NCI-H1105 (cell line): ENCODE measurements at regions not wholly inside any gene's neighbourhood (a gene's known extent, or its start where the extent isn't known, plus 50 kb on each side); places are given as distances from the start of the nearest gene placed in this dataset.

ENCODE experiments used
- DNase-seq: peaks from one replicate; lab custom pipeline; 2025; lab: John Stamatoyannopoulos, UW

DNA sequence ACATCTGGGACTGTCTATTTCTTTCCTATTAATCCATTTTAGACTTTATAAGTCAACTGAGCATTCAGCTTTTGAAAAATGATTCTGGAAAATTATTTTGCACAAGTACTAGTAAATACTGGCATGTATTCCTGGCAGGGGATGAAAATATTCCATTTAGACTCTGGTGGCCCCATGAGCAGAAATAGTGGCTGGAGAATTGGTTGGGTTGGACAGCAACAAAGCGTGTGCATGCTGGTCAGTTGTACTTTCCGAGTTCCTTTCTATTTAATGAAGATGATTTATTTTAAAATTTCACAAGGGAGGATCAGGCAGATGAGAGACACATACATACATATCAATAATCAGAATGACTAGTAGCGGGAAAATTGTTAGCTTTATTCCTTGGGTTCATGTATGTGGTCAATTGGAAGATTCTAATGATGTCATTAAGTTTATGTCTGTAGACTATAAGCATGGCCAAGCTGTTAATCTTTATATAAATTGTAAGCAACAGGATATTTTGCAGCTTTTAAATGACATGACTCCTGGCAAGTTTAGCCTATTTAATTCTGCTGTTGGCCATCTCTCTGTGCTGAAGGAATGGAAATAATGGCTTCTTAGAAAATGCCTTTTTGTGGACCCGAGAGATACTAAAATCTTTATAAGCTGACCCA, 541.6 kb downstream of the SLC4A3 start:
- DNase-seq: no peak

DNA sequence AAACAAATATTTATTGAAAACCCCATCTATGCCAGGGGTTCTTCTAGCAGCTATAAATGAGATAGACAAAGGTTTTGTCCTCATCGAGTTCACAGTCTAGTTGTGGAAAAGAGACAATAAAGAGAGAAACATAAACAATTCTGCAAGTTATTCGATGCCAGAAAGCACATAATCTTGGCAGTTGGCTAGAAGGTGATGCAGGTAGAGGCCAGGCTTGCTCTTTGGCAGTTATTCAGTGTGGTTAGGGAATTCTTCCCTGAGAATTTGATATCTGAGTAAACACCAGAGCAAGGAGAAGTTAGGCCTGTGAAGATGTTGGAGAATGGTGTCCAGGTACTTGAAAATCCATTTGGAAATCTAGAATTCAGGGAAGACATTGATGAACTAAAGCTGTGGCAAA, 547.4 kb downstream of the SLC4A3 start:
- DNase-seq: no peak

GRCh38 chr2:220175967-220176366, 548.5 kb downstream of the SLC4A3 start:
- no peak for DNase-seq

DNA sequence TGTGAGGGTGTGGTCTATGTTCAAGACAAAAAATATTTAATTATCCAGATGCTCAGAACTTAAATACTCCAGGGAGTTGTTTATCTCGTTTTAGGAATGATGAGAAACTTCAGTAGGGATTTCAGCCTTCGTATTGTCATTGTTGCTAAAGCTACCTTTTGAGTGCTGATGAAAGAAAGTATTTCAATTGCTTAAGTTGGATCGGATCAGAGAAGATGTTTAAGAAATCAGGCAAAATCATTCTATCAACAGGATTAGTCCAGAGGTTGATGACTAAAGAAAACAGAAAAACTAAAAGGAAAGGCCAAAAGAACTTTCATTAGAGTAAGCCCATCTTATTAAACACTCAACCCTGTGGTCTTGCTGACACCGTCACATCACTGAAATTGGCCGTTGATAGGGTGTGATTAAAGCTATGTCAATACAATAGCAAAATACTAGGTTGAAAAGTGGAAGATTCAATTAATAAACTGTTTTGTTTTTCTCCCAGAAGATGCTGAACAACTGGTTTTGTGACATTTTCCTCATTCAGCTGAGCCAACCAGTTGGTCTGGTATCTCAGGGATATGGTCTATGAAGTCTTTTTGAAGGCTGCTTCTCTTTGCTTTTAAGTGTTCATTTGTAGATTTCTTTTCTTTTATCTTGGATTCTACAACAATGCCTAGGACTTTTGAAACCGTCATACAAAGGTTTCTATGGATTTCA, 551.7 kb downstream of the SLC4A3 start:
- DNase-seq: no peak

- no peak for DNase-seq
Measured at GRCh38 chr2:220181165-220181564, 553.7 kb downstream of the SLC4A3 start.

GRCh38 chr2:220182790-220183189, 555.4 kb downstream of the SLC4A3 start:
- no peak for DNase-seq

GRCh38 chr2:220185766-220186305, 558.4 kb downstream of the SLC4A3 start:
- no peak for DNase-seq

DNA sequence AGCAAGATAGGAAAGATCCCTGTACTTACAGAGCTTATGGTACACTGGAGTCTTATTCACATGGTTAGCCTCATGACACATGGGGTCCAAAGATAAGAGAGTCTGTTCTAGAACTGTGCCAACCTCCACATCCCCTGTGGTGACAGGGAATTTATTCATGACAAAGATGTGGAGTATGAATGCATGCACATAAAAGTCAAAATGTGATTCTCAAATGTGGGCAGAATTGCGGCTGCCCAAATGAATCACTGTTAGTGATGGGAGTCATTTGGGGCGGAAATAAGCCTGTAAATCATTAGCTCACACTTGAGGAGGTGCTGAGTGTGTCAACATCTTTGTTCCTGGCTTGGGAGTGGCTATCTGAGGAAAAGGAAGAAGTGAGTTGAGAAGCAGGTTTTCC, 560.6 kb downstream of the SLC4A3 start:
- DNase-seq: no peak

GRCh38 chr2:220191031-220191430, 563.6 kb downstream of the SLC4A3 start:
- no peak for DNase-seq

DNA sequence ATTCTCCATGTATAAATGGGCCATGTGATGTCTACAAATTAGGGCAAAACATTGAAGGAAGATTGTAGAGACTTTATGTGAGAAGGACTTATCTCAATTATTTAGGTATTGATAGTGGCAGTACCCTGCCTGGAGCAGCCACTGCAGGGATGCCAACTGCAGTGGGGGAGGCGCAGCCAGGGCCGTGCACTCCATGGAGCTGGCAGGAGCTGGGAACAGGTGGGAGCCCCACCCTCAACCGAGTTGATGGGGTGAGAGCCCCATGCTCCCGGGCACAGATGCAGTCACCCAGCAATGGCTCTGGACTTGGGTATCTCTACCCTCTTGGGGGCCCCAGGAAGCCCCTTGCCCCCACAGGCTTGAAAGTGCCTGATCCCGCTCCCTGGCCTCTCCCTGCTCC, 564.3 kb downstream of the SLC4A3 start:
- DNase-seq: no peak

DNA sequence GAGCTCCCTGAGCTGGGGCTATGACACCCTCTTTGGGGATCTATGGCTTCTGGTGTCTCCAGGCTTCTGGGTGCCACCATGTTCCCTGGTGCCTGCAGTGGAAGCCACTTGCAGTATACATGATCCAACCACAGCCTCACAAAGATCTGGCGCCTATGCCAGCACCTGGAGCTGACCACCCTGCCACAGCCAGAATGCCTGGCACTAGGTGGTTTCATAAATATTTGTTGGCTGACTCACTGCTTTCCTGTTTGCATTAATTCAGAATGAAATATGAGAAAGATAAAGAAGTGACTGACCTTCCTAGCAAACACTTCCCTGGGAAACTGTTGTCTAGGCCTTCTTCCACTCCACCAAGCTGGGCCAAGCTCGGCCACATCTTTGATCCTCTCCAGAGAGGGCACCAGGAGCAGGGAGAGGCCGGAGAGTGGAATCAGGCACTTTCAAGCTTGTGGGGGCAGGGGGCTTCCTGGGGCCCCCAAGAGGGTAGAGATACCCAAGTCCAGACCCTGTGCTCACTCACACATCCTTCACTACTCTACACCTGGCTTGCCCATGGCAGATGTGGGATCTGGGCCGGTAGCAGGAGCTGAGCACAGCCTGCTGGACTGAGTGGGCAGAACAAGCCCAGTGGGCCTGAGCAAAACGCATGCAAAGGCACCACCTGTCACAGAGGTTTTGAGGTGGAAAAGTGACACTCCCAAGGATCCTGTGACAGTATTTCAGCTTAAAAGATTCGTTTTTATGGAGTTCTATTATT, 565.7 kb downstream of the SLC4A3 start:
- no peak for DNase-seq

DNA sequence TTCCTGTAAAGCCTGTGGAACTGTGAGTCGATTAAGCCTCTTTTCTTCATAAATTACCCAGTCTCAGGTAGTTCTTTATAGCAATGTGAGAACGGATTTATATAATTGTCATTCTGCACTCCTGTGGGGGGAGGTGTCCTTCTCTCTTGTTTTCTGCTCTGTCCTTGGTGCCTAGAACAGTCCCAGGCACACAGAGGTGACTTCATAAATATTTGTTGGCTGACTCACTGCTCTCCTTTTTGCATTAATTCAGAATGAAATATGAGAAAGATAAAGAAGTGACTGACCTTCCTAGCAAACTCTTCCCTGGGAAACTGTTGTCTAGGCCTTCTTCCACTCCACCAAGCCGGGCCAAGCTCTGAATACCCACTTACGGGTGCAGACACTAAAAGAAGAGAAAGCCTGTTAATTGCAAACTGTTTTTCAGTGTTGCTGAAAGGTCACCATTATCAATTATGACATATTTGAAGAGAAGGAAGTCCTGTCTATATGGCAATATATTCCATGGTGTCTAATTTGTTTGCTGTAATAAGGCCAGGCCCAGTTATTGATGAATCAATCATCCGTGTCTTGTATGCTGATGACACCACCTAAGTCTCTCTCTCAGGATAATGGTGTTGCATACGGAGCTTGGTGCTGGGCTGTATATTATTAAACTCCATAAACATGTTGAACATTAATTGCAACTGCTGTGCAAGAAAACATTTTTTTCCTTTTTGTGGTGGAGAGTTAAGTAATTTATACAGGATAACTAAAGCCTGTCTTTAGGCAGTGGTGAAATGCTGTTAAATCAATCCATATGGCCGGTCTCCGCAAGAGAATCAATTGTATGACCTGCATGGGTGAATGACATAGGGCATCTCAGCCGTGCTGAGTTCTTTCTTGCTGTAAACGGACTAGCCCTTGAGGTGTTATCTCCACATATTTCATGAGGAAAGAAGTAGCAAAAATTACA, 567.5 kb downstream of the SLC4A3 start:
- no peak for DNase-seq

DNA sequence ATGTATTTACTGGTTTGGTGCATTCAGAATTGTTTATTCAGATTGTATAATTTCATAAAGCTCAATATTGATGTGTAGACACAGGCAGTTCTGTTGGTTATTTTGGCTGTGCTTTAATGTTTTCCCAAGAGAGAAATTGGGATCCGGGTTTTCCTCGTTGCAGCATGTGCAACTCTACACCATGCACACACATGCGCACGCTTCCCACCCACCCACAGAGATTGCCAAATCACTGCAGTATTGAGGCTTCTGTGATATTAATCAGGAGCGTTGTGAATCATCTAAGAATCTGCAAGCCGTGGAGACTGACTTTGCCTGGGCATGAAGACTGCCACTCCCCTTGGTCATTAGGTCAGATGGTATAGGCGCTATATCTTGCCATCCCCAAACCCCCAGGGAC, 571.5 kb downstream of the SLC4A3 start:
- DNase-seq: no peak

DNA sequence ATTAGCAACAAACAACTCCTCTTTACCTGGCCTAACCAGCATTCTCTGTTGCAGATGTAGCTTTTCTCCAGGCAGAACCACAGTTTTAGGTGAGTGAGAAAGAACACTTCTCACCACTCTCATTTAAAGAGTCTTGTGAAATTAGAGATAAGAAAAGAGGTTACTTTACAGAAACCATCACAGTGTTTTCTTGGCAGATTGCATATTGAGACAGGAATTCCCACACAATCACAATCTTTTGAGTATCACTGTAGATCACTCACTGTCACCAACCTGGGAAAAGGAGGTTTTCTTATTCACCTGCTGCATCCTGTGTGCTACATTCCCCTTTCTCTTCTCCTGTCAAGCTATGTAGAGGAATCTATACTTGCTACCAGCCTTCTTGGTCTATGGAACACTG, 574.6 kb downstream of the SLC4A3 start:
- DNase-seq: no peak

- DNase-seq: no peak
Measured at GRCh38 chr2:220209093-220209492, 581.7 kb downstream of the SLC4A3 start.

- DNase-seq: no peak
Measured at GRCh38 chr2:220209751-220210150, 582.3 kb downstream of the SLC4A3 start.

- DNase-seq: no peak
Measured at GRCh38 chr2:220212296-220213080, 585.1 kb downstream of the SLC4A3 start.

DNA sequence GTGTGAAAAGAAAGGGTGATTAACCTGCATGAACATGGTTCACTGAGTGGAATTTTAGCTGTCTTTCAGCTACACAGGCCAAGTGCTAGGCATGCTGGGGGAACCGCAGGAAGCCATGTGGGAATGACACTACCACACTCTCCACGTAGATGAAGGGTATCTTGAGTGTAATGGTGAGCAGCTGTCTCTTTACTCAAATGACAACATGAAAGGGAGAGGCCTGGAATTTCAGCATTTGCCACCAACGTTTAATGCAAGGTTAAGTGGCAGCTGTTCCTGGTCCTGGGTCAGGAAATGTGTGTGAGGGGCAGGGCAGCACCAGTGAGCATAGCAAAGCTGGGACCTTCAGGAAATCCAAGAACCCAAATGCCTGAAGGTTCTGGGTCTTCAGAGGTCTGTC, 588.4 kb downstream of the SLC4A3 start:
- DNase-seq: no peak

GRCh38 chr2:220219371-220219770, 591.9 kb downstream of the SLC4A3 start:
- DNase-seq: no peak

- no peak for DNase-seq
Measured at GRCh38 chr2:220220009-220220408, 592.6 kb downstream of the SLC4A3 start.

GRCh38 chr2:220221992-220222391, 594.6 kb downstream of the SLC4A3 start:
- DNase-seq: no peak
